Neural progenitor cell (in vitro differentiated cells): ENCODE measurements at regions not wholly inside any gene's neighbourhood (a gene's known extent, or its start where the extent isn't known, plus 50 kb on each side); places are given as distances from the start of the nearest gene placed in this dataset.

Experiments used
- DNase-seq: peaks from one replicate; pipeline ENCODE4 v3.0.0-alpha.2; 2016; ENCODE audit warnings: low spot score
- H2AFZ ChIP-seq: fragments of 200-600 bp; sonication (generic); replicated peaks from 2 replicates; pipeline ENCODE4 v1.6.1; 2016; ENCODE audit warnings: antibody characterized with exemption
- H3F3A ChIP-seq: fragments of 200-600 bp; sonication (generic); 2 replicates; pipeline ENCODE4 v1.6.1; 2016; ENCODE audit warnings: antibody characterized with exemption, low read depth
- H3K27ac ChIP-seq: fragments of 200-600 bp; sonication (generic); 2 replicates; pipeline ENCODE4 v1.5.1; 2016; ENCODE audit warnings: mild to moderate bottlenecking
- H3K27me3 ChIP-seq: fragments of 200-600 bp; sonication (generic); 2 replicates; pipeline ENCODE4 v1.6.1; 2016; ENCODE audit warnings: mild to moderate bottlenecking, moderate library complexity
- H3K36me3 ChIP-seq: fragments of 200-600 bp; sonication (generic); 2 replicates; pipeline ENCODE4 v1.5.1; 2016
- H3K4me1 ChIP-seq: fragments of 200-600 bp; sonication (generic); 2 replicates; pipeline ENCODE4 v1.6.1; 2016; ENCODE audit warnings: mixed run types
- H3K4me2 ChIP-seq: fragments of 200-600 bp; sonication (generic); 2 replicates; pipeline ENCODE4 v1.6.1; 2016
- H3K4me3 ChIP-seq: fragments of 200-600 bp; sonication (generic); 2 replicates; pipeline ENCODE4 v1.5.1; 2016
- H3K79me2 ChIP-seq: fragments of 200-600 bp; sonication (generic); 2 replicates; pipeline ENCODE4 v1.6.1; 2016; ENCODE audit warnings: low read depth
- H3K9ac ChIP-seq: fragments of 200-600 bp; sonication (generic); 2 replicates; pipeline ENCODE4 v1.6.1; 2016
- H3K9me3 ChIP-seq: fragments of 200-600 bp; sonication (generic); 2 replicates; pipeline ENCODE4 v1.5.1; 2016; ENCODE audit warnings: low read depth
- H4K20me1 ChIP-seq: fragments of 200-600 bp; sonication (generic); 2 replicates; pipeline ENCODE4 v1.6.1; 2016; ENCODE audit warnings: low read depth
- H3K27ac Mint-ChIP-seq: 3 replicates; pipeline ENCODE4 v1.8.0; 2021; ENCODE audit warnings: mixed read lengths
- H3K27me3 Mint-ChIP-seq: 2 replicates; pipeline ENCODE4 v1.8.0; 2022; ENCODE audit warnings: low read depth, mild to moderate bottlenecking, inconsistent platforms, moderate library complexity, mixed read lengths; ENCODE audit not compliant: insufficient read depth
- H3K36me3 Mint-ChIP-seq: 3 replicates; pipeline ENCODE4 v1.8.0; 2021; ENCODE audit warnings: mixed read lengths
- H3K4me1 Mint-ChIP-seq: 3 replicates; pipeline ENCODE4 v1.8.0; 2021; ENCODE audit warnings: mixed read lengths
- H3K4me3 Mint-ChIP-seq: 3 replicates; pipeline ENCODE4 v1.8.0; 2021; ENCODE audit warnings: mild to moderate bottlenecking, moderate library complexity, mixed read lengths
- H3K9me3 Mint-ChIP-seq: 3 replicates; pipeline ENCODE4 v1.8.0; 2020; ENCODE audit warnings: mixed read lengths
- EZH2 ChIP-seq: fragments of 200-600 bp; sonication (generic); IDR thresholded peaks from 2 replicates; pipeline ENCODE4 v1.6.1; 2017; ENCODE audit warnings: antibody characterized with exemption, mild to moderate bottlenecking, moderate library complexity
- EZH2phosphoT487 ChIP-seq: fragments of 200-600 bp; sonication (generic); IDR thresholded peaks from 2 replicates; pipeline ENCODE4 v1.6.1; 2017; ENCODE audit warnings: antibody characterized with exemption
- TF ChIP-seq, protein P1 (sequence below): fragments of 200-600 bp; sonication (generic); IDR thresholded peaks from 2 replicates; pipeline ENCODE4 v1.5.1; 2017; ENCODE audit warnings: antibody characterized with exemption, mild to moderate bottlenecking

DNA sequence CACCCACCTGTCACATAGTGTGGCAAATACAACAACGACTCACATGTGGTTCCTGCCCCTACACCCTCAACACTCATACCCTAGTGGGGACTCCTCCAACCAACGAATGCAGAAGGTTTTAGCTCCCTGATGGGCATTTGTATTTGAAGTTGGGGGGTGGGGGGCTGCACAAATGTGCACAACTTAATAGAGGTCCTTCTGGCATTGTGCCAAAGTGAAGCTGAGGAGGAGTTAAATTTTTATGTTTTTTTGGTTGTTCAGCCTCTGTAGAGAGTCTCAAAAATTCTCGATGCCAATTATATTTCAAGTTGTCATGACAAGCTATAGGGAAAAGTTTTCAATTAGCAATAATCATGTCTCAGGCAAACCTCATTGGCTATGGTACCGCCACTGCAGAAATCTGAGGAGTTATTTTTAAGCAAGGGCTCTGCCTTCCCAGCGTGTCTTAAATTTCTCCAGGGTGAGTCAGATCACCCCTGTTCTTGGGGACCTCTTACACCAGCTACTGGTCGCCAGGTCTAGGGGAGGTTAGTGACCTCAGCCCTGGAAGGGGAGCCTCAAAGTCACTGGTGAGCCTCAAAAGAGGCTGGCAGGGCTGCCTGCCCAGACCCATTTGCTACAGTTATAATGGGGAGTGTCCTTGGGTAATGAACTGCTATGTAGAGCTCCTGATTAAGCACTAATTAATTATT is 102.7 kb upstream of the TAF1B start:
- H3K4me1 ChIP-seq = no peaks in the 10 kb centered on the region
- H3K4me2 ChIP-seq = no peak overlapping the region
- no peak overlapping the region for H2AFZ ChIP-seq
- TF ChIP-seq EZH2phosphoT487 (no peak), EZH2 (no peak)
- TF ChIP-seq, protein P1, sequence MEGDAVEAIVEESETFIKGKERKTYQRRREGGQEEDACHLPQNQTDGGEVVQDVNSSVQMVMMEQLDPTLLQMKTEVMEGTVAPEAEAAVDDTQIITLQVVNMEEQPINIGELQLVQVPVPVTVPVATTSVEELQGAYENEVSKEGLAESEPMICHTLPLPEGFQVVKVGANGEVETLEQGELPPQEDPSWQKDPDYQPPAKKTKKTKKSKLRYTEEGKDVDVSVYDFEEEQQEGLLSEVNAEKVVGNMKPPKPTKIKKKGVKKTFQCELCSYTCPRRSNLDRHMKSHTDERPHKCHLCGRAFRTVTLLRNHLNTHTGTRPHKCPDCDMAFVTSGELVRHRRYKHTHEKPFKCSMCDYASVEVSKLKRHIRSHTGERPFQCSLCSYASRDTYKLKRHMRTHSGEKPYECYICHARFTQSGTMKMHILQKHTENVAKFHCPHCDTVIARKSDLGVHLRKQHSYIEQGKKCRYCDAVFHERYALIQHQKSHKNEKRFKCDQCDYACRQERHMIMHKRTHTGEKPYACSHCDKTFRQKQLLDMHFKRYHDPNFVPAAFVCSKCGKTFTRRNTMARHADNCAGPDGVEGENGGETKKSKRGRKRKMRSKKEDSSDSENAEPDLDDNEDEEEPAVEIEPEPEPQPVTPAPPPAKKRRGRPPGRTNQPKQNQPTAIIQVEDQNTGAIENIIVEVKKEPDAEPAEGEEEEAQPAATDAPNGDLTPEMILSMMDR = no peak
- H4K20me1 ChIP-seq = no peaks in the 10 kb centered on the region
- Mint-ChIP-seq H3K4me1 (peaks cover 14% of the 10 kb centered on the region), H3K4me3 (no peak overlapping the region), H3K9me3 (peaks cover 14% of the 10 kb centered on the region), H3K27me3 (peaks cover 6% of the 10 kb centered on the region), H3K27ac (no peak overlapping the region), H3K36me3 (no peaks in the 10 kb centered on the region)
- no peak overlapping the region for H3K27ac ChIP-seq
- no peak overlapping the region for H3K4me3 ChIP-seq
- H3K79me2 ChIP-seq = no peaks in the 10 kb centered on the region
- no peaks in the 10 kb centered on the region for H3K27me3 ChIP-seq
- no peak overlapping the region for H3K9ac ChIP-seq
- no peaks in the 10 kb centered on the region for H3K36me3 ChIP-seq
- H3F3A ChIP-seq = peaks cover 2% of the 10 kb centered on the region
- H3K9me3 ChIP-seq = no peaks in the 10 kb centered on the region
- DNase-seq = no peak

GRCh38 chr2:9741110-9741509 is 102.2 kb upstream of the TAF1B start:
- no peak overlapping the region for H3K9ac ChIP-seq
- H3K36me3 ChIP-seq = no peaks in the 10 kb centered on the region
- no peak overlapping the region for H2AFZ ChIP-seq
- Mint-ChIP-seq H3K4me3 (peak overlapping the region; percentile 53), H3K27me3 (peaks cover 6% of the 10 kb centered on the region), H3K27ac (no peak overlapping the region), H3K9me3 (peaks cover 13% of the 10 kb centered on the region), H3K36me3 (no peaks in the 10 kb centered on the region), H3K4me1 (peaks cover 14% of the 10 kb centered on the region)
- no peaks in the 10 kb centered on the region for H4K20me1 ChIP-seq
- H3K27ac ChIP-seq = no peak overlapping the region
- peaks cover 2% of the 10 kb centered on the region for H3F3A ChIP-seq
- no peaks in the 10 kb centered on the region for H3K27me3 ChIP-seq
- H3K4me1 ChIP-seq = no peaks in the 10 kb centered on the region
- H3K79me2 ChIP-seq = no peaks in the 10 kb centered on the region
- H3K4me3 ChIP-seq = no peak overlapping the region
- no peaks in the 10 kb centered on the region for H3K9me3 ChIP-seq
- no peak for TF ChIP-seq EZH2
- TF ChIP-seq, protein P1 = no peak
- no peak for TF ChIP-seq EZH2phosphoT487
- DNase-seq = no peak
- H3K4me2 ChIP-seq = no peak overlapping the region

DNA sequence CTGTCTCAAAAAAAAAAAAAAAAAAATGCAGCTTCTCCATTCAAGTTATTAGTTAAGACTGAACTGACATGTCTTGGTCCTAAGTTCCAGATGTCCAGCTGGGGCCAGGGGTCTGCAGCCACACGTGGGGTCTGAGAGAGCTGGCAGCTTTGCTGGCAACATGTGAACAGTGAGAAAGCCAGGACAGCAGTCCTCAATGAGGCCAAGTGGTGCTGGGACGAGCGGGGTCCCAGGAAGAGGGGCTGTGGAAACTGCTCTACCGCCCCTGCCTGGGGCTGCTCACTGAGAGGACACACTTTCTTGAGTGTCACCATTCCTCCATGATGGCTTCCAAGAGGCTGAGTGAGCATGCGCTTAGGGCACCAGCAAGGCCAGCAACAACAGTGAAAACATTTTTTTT is 100.7 kb upstream of the TAF1B start:
- H3K9me3 Mint-ChIP-seq = peaks cover 7% of the 10 kb centered on the region
- H3K27me3 Mint-ChIP-seq = peaks cover 4% of the 10 kb centered on the region
- no peak overlapping the region for H3K4me3 ChIP-seq
- TF ChIP-seq EZH2 (no peak), EZH2phosphoT487 (no peak)
- TF ChIP-seq, protein P1 = no peak
- no peak overlapping the region for H3K27ac ChIP-seq
- no peak overlapping the region for H3K4me3 Mint-ChIP-seq
- H3F3A ChIP-seq = peaks cover 2% of the 10 kb centered on the region
- H3K79me2 ChIP-seq = no peaks in the 10 kb centered on the region
- no peak overlapping the region for H3K27ac Mint-ChIP-seq
- H3K4me1 ChIP-seq = no peaks in the 10 kb centered on the region
- no peaks in the 10 kb centered on the region for H3K36me3 ChIP-seq
- no peaks in the 10 kb centered on the region for H4K20me1 ChIP-seq
- no peak for DNase-seq
- H3K36me3 Mint-ChIP-seq = no peaks in the 10 kb centered on the region
- H3K4me1 Mint-ChIP-seq = peaks cover 17% of the 10 kb centered on the region
- no peaks in the 10 kb centered on the region for H3K27me3 ChIP-seq
- no peak overlapping the region for H2AFZ ChIP-seq
- no peak overlapping the region for H3K4me2 ChIP-seq
- H3K9ac ChIP-seq = no peak overlapping the region
- no peaks in the 10 kb centered on the region for H3K9me3 ChIP-seq
